ENCODE measurements at regions not wholly inside any gene's neighbourhood (a gene's known extent, or its start where the extent isn't known, plus 50 kb on each side); places are given as distances from the start of the nearest gene placed in this dataset.

DNA sequence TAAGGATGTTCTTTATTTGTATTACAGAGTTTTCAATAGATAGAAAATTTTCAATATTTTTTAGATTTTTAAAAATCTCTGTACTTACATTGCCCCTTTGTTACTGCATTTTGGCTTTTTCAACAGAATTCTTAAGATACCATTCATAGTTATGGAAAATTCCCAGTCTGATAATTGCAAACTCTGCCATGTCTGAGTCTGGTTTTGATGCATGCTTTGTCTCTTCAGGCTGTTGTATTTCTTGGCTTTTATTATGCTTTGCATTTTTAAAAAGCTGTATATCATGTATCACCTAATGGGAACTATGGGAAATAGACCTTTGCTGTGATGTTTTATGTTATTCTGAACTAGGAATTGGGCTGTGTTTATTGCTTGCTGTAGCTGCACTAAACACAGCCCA lies 898.9 kb upstream of the ADGRB3 start:
- DNase-seq = no peak
- Mint-ChIP-seq H3K9me3 (peaks cover 31% of the 10 kb centered on the region), H3K27ac (no peak overlapping the region), H3K27me3 (ENCODE audit: insufficient read depth) (no peaks in the 10 kb centered on the region), H3K4me3 (no peak overlapping the region), H3K4me1 (ENCODE audit: low read depth) (no peaks in the 10 kb centered on the region; the same call in 1 of the 2 replicates), H3K36me3 (ENCODE audit: low read depth) (peaks cover 5% of the 10 kb centered on the region; the same call in 1 of the 2 replicates)
- TF ChIP-seq, protein P1, sequence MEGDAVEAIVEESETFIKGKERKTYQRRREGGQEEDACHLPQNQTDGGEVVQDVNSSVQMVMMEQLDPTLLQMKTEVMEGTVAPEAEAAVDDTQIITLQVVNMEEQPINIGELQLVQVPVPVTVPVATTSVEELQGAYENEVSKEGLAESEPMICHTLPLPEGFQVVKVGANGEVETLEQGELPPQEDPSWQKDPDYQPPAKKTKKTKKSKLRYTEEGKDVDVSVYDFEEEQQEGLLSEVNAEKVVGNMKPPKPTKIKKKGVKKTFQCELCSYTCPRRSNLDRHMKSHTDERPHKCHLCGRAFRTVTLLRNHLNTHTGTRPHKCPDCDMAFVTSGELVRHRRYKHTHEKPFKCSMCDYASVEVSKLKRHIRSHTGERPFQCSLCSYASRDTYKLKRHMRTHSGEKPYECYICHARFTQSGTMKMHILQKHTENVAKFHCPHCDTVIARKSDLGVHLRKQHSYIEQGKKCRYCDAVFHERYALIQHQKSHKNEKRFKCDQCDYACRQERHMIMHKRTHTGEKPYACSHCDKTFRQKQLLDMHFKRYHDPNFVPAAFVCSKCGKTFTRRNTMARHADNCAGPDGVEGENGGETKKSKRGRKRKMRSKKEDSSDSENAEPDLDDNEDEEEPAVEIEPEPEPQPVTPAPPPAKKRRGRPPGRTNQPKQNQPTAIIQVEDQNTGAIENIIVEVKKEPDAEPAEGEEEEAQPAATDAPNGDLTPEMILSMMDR (IDR thresholded peaks at IDR 0.05) = no peak

DNA sequence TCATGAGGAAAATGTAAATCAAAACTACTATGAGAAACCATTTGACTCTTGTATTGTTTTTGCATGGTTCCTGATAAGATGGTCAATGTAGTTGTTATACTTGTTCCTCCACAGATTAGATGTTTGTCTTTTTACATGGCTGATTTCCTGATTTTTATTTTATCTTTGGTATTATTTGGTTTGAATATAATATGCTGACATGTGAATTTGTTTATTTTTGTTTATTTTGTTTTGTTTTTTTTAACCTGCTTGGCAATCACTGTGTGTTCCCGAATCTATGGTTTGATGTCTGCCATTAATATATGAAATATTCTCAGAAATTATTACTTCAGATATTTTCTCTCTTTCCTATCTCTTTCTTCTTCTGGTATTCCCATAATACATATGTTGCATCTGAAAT lies 899.5 kb upstream of the ADGRB3 start:
- Mint-ChIP-seq H3K9me3 (peaks cover 31% of the 10 kb centered on the region), H3K4me3 (no peak overlapping the region), H3K27ac (no peak overlapping the region), H3K4me1 (ENCODE audit: low read depth) (no peaks in the 10 kb centered on the region; the same call in 1 of the 2 replicates), H3K27me3 (ENCODE audit: insufficient read depth) (no peaks in the 10 kb centered on the region), H3K36me3 (ENCODE audit: low read depth) (peaks cover 5% of the 10 kb centered on the region; the same call in 1 of the 2 replicates)
- TF ChIP-seq, protein P1 (IDR thresholded peaks at IDR 0.05) = no peak
- no peak for DNase-seq

DNA sequence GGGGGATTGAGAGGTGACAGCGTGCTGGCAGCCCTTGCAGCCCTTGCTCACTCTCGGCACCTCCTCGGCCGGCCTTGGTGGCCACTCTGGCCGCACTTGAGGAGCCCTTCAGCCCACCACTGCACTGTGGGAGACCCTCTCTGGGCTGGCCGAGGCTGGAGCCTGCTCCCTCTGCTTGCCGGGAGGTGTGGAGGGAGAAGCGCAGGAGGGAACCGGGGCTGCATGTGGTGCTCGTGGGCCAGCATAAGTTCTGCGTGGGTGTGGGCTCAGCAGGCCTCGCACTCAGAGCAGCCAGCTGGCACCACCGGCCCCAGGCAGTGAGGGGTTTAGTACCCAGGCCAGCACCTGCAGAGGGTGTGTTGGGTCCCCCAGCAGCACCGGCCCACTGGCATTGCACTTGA lies 912.2 kb upstream of the ADGRB3 start:
- DNase-seq = no peak
- Mint-ChIP-seq H3K4me3 (no peak overlapping the region), H3K36me3 (ENCODE audit: low read depth) (peaks cover 4% of the 10 kb centered on the region; the same call in 1 of the 2 replicates), H3K9me3 (peaks cover 28% of the 10 kb centered on the region), H3K27me3 (ENCODE audit: insufficient read depth) (no peaks in the 10 kb centered on the region), H3K4me1 (ENCODE audit: low read depth) (no peaks in the 10 kb centered on the region), H3K27ac (no peak overlapping the region)
- TF ChIP-seq, protein P1 (IDR thresholded peaks at IDR 0.05) = no peak

DNA sequence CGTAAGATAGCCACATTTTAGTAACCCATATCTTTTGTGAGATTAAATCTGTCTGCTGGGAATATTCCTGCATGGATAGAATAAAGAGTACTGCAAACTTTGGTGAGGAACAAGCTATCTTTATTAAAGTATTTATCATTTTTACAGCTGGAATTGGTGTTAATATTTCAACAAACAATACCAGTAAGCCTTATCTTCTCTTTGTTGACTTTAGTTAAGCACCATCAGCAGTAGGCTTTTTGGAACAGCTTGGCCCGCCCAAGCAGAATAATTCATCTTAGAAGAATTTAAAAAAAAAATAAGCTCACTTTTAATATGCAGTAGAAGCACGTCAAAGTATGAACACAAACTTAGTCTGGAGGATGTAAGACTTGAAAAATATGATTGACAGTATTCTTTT lies 917.8 kb upstream of the ADGRB3 start:
- TF ChIP-seq, protein P1 (IDR thresholded peaks at IDR 0.05) = no peak
- Mint-ChIP-seq H3K4me3 (no peak overlapping the region), H3K27me3 (ENCODE audit: insufficient read depth) (no peaks in the 10 kb centered on the region), H3K4me1 (ENCODE audit: low read depth) (no peaks in the 10 kb centered on the region), H3K9me3 (peaks cover 8% of the 10 kb centered on the region), H3K36me3 (ENCODE audit: low read depth) (no peaks in the 10 kb centered on the region), H3K27ac (no peak overlapping the region)
- DNase-seq = no peak

DNA sequence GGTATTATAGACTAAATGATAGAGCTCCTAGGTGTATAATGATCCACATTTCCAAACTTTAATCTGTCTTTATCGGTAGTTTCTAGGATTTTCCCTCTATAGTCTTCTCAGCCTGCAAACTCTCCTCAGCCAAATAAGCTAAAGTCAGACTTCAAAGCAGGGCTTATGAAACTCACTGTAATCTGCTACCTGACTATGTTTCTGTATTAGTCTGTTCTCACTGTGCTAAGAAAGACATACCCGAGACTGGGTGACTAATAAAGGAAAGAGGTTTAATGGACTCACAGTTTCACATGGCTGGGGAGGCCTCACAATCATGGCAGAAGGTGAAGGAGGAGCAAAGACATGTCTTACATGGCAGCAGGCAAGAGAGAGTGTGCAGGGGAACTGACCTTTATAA lies 928.7 kb upstream of the ADGRB3 start:
- DNase-seq = no peak
- TF ChIP-seq, protein P1 (IDR thresholded peaks at IDR 0.05) = no peak
- no peaks in the 10 kb centered on the region for H3K27me3 Mint-ChIP-seq (ENCODE audit: insufficient read depth)
- H3K4me1 Mint-ChIP-seq (ENCODE audit: low read depth) = no peaks in the 10 kb centered on the region
- H3K36me3 Mint-ChIP-seq (ENCODE audit: low read depth) = no peaks in the 10 kb centered on the region; the same call in 1 of the 2 replicates
- H3K4me3 Mint-ChIP-seq = no peak overlapping the region
- H3K9me3 Mint-ChIP-seq = peaks cover 23% of the 10 kb centered on the region
- no peak overlapping the region for H3K27ac Mint-ChIP-seq

DNA sequence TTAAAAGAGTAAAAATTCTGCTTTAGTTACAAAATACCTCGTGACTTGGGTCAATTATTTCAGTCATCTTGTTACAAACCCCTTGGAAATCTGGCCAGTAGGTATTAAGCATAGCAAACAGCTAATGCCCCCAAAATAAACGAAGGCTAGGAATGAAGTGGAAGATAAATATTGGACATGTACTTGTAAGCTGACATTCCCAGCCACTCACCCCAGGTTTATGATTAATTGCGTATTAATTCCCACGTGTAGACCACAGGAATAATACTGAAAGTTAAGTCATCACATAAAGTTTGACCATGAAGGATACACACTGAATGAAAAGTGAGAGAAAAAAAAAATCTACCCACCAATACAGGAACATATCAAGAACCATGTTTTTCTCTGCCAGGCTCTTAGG lies 936.5 kb upstream of the ADGRB3 start:
- peaks cover 9% of the 10 kb centered on the region; the same call in 1 of the 2 replicates for H3K9me3 Mint-ChIP-seq
- no peak for DNase-seq
- TF ChIP-seq, protein P1 (IDR thresholded peaks at IDR 0.05) = no peak
- no peak overlapping the region for H3K4me3 Mint-ChIP-seq
- H3K36me3 Mint-ChIP-seq (ENCODE audit: low read depth) = no peaks in the 10 kb centered on the region
- H3K4me1 Mint-ChIP-seq (ENCODE audit: low read depth) = no peaks in the 10 kb centered on the region
- H3K27ac Mint-ChIP-seq = no peak overlapping the region
- H3K27me3 Mint-ChIP-seq (ENCODE audit: insufficient read depth) = no peaks in the 10 kb centered on the region
